ENCODE measurements at regions not wholly inside any gene's neighbourhood (a gene's known extent, or its start where the extent isn't known, plus 50 kb on each side); places are given as distances from the start of the nearest gene placed in this dataset.

DNA sequence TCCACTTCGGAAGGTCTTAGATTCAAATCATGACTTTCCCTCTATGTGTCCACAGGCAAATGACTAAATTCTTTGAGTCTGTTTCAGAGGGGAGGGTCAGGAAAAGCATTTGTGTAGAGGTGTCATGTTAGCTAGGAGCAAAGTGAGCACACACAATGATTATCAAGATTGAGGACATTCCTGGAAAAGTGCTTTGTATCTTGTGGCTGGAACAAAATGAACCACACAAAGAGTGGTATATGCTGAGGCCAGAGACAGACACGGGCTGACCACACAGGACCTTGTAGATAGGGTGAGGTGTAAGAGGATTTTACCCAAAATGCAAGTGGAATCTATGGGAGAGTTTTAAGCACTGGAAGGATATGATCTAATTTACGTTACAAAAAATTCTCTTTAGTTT is 245.3 kb upstream of the NMUR2 start:
- TF ChIP-seq, protein P1, sequence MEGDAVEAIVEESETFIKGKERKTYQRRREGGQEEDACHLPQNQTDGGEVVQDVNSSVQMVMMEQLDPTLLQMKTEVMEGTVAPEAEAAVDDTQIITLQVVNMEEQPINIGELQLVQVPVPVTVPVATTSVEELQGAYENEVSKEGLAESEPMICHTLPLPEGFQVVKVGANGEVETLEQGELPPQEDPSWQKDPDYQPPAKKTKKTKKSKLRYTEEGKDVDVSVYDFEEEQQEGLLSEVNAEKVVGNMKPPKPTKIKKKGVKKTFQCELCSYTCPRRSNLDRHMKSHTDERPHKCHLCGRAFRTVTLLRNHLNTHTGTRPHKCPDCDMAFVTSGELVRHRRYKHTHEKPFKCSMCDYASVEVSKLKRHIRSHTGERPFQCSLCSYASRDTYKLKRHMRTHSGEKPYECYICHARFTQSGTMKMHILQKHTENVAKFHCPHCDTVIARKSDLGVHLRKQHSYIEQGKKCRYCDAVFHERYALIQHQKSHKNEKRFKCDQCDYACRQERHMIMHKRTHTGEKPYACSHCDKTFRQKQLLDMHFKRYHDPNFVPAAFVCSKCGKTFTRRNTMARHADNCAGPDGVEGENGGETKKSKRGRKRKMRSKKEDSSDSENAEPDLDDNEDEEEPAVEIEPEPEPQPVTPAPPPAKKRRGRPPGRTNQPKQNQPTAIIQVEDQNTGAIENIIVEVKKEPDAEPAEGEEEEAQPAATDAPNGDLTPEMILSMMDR (IDR thresholded peaks at IDR 0.05) = no peak
- no peak for TF ChIP-seq POLR2AphosphoS5 (IDR thresholded peaks at IDR 0.05)
